ENCODE measurements at regions not wholly inside any gene's neighbourhood (a gene's known extent, or its start where the extent isn't known, plus 50 kb on each side); places are given as distances from the start of the nearest gene placed in this dataset.

DNA sequence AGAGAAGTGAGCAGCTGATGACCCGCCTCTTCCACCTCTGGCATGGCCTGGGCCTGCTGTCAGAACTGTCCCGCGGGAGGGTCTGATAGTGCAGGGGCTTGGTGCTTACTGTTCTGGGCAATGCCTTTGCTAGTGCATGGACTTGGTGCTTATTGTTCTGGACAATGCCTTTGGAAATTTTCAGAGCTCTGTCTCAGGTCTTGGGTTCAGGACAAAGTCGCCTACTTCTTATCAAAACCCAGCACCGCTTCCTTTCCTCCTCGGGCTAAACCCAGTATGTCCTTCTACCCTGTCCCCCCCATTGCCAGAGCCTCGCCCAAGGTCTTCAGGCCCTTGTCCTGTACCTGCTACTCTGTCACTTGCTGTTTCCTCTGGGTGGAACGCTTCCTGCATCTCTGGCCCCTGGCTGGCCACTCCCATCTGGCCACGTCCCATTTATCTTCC lies 149.6 kb downstream of the ACKR3 start:
- TF ChIP-seq, protein P1, sequence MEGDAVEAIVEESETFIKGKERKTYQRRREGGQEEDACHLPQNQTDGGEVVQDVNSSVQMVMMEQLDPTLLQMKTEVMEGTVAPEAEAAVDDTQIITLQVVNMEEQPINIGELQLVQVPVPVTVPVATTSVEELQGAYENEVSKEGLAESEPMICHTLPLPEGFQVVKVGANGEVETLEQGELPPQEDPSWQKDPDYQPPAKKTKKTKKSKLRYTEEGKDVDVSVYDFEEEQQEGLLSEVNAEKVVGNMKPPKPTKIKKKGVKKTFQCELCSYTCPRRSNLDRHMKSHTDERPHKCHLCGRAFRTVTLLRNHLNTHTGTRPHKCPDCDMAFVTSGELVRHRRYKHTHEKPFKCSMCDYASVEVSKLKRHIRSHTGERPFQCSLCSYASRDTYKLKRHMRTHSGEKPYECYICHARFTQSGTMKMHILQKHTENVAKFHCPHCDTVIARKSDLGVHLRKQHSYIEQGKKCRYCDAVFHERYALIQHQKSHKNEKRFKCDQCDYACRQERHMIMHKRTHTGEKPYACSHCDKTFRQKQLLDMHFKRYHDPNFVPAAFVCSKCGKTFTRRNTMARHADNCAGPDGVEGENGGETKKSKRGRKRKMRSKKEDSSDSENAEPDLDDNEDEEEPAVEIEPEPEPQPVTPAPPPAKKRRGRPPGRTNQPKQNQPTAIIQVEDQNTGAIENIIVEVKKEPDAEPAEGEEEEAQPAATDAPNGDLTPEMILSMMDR (IDR thresholded peaks at IDR 0.05) = no peak
- no peak for TF ChIP-seq POLR2A (IDR thresholded peaks at IDR 0.05)
